ENCODE measurements at regions not wholly inside any gene's neighbourhood (a gene's known extent, or its start where the extent isn't known, plus 50 kb on each side); places are given as distances from the start of the nearest gene placed in this dataset.

DNA sequence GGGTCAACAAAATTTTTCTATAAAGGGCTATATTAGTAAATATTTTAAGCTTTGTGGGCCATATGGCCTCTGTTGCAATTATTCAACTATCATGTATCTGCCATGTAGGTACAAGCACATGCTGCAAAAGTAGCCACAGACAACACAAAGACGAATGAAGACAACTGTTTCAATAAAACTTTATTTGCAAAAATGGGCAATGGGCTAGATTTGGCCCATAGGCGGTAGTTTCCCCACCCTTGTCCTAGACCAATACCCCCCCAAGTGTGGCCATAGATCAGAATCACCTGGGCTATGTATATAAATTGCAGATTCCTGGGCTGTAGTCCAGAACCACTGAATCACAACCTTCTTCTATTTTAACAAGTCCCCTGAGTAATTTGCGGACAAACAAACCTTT is 331.0 kb upstream of the PSMD7 start:
- TF ChIP-seq, protein P1, sequence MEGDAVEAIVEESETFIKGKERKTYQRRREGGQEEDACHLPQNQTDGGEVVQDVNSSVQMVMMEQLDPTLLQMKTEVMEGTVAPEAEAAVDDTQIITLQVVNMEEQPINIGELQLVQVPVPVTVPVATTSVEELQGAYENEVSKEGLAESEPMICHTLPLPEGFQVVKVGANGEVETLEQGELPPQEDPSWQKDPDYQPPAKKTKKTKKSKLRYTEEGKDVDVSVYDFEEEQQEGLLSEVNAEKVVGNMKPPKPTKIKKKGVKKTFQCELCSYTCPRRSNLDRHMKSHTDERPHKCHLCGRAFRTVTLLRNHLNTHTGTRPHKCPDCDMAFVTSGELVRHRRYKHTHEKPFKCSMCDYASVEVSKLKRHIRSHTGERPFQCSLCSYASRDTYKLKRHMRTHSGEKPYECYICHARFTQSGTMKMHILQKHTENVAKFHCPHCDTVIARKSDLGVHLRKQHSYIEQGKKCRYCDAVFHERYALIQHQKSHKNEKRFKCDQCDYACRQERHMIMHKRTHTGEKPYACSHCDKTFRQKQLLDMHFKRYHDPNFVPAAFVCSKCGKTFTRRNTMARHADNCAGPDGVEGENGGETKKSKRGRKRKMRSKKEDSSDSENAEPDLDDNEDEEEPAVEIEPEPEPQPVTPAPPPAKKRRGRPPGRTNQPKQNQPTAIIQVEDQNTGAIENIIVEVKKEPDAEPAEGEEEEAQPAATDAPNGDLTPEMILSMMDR (IDR thresholded peaks at IDR 0.05; ENCODE audit: low read length): no peak
- TF ChIP-seq EZH2 (IDR thresholded peaks at IDR 0.05; ENCODE audit: borderline replicate concordance, low read length): no peak
